GM10248 (cell line): ENCODE measurements at regions not wholly inside any gene's neighbourhood (a gene's known extent, or its start where the extent isn't known, plus 50 kb on each side); places are given as distances from the start of the nearest gene placed in this dataset.

Experiments
- CTCF ChIA-PET: fragments of 300-600 bp; sonication (Branson Sonifier 250); formaldehyde crosslinking; extraction: SDS; loops from one replicate; lab custom pipeline; 2021; ENCODE audit warnings: antibody characterized with exemption; lab: Yijun Ruan, JAX
- POLR2A ChIA-PET: fragments of 350-650 bp; sonication (Branson Sonifier 250); formaldehyde crosslinking; extraction: SDS; loops from one replicate; lab custom pipeline; 2020; ENCODE audit warnings: antibody characterized with exemption; lab: Yijun Ruan, JAX
- DNase-seq: peaks from one replicate; pipeline ENCODE4 v3.0.0; 2012; ENCODE audit errors: extremely low spot score
- TF ChIP-seq, protein P1 (sequence below): IDR thresholded peaks from 2 replicates; pipeline ENCODE4 v1.5.1; 2012; ENCODE audit warnings: mild to moderate bottlenecking, low read depth; ENCODE audit errors: extremely low read depth, missing control alignments, control extremely low read depth

DNA sequence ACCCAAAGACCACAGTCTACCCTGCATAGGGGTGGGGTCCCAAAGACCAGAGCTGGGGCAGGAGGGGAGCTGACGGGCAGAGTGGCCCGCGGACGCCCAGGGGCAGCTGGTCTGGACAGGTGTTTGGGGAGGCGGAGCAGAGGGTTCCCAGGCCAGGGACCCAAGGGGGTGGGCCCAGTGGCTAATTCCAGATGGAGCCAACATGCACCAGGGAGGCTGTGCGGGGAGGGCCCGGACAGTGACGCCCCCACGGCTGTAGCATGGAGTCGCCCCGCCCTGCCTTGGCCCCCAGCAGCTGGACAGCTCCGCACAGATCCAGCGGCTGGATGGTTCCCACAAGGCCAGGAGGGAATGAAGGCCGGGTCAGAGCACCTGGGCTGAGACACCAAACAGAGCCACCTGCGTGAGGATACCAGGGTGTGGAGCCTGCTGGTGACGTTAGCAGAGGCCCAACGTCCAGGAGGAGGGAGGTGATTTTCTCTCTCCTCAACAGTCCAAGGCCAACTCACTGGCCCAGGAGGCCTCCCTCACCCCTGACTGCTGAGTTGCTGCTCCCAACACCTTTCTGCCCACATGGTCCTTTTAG is 55.3 kb upstream of the EGFL7 start:
- ChIA-PET CTCF (interaction anchor here (1.0 to 1.5 kb wide), 5 partner anchors 20 to 122 kb away, joined by 3 read pairs; no protein-coding TSS in a partner anchor), POLR2A (no interaction called here)

DNA sequence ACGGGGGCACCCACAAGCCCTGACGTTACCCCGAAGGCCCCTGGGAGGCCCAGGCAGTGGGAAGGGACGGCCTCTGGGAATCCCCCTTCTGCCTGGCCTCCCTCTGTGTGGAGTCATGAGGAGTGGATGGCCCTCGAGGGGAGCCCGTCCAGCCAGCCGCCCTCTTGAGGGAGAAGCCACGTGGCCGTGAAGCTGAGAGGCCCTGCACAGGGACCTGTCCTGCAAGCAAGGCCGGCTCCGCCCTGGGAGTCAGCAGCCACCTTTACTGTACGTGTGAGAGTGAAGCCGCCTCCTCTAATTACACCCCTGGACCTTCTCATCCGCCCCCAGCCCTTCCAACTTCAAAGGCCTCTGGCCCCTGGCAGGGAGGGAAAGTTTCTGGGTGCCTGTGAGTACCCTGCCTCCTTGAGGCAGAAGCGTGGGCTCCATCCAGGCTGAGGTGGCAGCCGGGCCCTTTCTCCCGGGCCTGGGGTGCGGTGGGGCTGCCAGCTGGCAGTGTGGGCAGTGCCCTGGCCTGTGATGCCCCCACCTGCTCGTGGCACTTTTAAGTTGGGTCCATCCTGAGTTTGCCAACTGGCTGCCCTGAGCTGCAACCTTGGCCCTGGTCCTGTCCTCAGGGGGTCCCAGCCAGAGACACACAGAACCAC is 55.9 kb upstream of the EGFL7 start:
- CTCF ChIA-PET: interaction anchor here (1.0 to 2.8 kb wide), 6 partner anchors 21 to 121 kb away, joined by 3 to 8 read pairs (median 3); no protein-coding TSS in a partner anchor
- TF ChIP-seq, protein P1, sequence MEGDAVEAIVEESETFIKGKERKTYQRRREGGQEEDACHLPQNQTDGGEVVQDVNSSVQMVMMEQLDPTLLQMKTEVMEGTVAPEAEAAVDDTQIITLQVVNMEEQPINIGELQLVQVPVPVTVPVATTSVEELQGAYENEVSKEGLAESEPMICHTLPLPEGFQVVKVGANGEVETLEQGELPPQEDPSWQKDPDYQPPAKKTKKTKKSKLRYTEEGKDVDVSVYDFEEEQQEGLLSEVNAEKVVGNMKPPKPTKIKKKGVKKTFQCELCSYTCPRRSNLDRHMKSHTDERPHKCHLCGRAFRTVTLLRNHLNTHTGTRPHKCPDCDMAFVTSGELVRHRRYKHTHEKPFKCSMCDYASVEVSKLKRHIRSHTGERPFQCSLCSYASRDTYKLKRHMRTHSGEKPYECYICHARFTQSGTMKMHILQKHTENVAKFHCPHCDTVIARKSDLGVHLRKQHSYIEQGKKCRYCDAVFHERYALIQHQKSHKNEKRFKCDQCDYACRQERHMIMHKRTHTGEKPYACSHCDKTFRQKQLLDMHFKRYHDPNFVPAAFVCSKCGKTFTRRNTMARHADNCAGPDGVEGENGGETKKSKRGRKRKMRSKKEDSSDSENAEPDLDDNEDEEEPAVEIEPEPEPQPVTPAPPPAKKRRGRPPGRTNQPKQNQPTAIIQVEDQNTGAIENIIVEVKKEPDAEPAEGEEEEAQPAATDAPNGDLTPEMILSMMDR: no peak
- POLR2A ChIA-PET: no interaction called here
- no peak for DNase-seq

More for the DNA sequence above, 55.3 kb upstream of the EGFL7 start:
- TF ChIP-seq, protein P1: no peak
- no peak for DNase-seq

DNA sequence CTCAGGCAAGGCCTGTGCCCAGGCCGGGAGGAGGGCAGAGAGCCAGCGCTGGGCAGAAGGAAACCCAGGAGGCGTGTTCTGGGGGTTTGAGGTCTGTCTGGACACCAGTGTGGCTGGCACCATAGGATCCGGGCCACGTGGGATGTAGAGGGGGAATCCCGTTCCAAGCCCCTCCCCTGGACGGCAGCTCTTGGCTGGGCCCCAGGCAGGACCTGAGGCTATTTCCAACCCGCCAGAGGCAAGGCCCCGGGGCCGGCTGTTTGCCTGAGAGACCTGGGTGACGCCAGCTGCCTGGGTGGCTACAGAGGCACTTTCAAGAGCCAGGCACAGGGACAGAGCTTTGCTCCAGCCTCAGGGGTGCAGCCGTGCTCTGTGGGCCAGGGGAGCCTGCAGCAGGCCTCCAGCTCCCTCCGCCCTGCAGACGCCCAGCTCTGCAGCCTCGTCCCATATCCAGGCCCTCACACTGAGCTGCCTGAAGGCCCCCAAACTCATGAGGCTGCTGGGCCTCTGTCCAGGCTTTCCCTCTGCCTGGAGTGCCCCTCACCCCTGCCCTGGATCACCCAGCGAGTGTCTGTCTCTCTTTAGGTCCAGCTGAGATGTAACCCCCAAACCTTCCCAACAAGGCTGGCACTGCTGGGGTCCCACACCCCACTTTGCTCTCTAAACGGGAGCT is 56.6 kb upstream of the EGFL7 start:
- no peak for DNase-seq
- TF ChIP-seq, protein P1: no peak
- POLR2A ChIA-PET: no interaction called here
- CTCF ChIA-PET: interaction anchor here (1.0 to 2.8 kb wide), 7 partner anchors 18 to 121 kb away, joined by 3 to 8 read pairs (median 3); no protein-coding TSS in a partner anchor

DNA sequence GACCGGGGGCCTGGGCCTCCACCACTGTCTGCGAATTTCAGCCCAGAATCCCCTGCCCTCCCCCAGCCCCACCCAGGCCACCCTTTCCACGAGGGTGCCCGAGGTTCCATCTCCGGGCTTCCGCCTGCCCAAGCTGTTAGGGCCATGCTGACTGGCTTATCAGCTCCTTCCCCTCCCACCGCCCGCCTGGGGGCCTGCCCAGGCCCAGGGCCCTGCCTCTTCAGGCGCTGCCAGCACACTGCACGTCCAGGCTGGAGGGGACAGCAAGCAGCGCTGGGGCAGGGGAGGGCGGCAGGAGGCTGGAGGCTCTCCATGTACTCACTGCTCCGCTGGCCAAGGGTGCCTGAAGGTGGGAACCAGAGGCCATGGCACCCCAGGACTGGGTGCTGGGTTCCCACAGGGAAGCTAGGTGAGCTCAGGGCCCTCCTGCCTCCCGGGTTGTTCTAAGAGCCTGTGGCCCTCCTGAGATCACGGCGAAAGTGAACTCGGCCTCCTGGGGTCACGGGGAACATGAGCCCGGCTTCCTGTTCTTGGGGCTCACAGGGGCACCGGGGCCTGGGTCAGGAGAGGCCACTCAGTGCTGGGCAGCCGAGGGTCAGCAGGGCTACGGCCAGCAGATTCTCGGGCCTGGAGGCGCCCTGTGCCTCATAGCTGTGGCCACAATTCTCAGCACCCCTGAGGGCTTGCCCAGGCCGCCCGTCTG is 57.7 kb upstream of the EGFL7 start:
- no peak for DNase-seq
- CTCF ChIA-PET: interaction anchor here (1.0 to 2.8 kb wide), 4 partner anchors 13 to 27 kb away, joined by 3 to 8 read pairs (median 4); no protein-coding TSS in a partner anchor
- TF ChIP-seq, protein P1: no peak
- POLR2A ChIA-PET: interaction anchor here (0.6 kb wide), 1 partner anchor 19 kb away, joined by 3 read pairs; no protein-coding TSS in a partner anchor

DNA sequence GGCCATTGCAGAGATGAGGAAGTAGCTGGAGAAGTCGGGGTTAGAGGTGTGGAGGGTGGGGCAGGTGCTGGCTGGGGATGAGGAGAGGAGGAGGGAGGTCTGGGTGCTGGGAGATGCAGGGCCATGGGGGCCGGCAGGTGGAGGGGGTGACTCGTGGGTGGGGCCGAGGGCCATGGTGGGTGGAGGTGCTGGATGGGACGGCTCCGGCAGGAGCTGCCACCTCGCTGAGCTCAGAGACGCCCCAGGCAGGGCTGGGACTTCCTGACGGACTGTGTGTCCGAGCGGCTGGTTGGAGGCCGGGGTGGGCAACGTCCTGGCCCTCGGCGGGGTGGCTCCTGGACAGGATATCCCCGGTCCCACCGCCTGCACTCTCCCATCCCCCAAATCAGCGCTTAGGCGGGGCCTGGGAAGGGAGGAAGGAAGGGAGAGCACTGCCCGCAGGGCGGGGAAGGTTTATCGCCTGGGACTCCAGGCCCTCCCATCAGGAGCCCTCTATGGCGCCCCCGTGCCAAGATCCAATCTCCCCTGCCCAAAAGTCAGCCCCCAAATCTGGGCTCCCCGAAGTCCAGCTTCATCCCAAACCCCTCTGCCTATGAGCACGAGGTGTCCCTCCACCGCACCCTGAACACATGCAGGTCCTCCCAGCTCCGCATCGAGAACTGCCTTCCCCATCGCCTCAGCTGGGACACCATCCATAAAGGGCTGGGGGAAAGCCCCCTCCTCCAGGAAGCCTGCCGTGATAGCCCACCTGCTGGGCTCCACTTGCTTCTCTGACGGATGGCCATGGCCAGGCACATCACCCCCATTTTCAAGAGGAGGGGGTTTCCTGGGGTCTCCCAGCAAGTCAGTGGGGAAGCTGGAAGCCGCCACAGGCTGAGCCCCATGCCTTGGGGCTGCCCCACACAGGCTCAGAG is 58.3 kb upstream of the NOTCH1 start:
- DNase-seq: no peak
- ChIA-PET POLR2A (interaction anchor here (0.6 kb wide), 1 partner anchor 20 kb away, joined by 3 read pairs; no protein-coding TSS in a partner anchor), CTCF (interaction anchor here (1.3 to 2.8 kb wide), 2 partner anchors 14 to 26 kb away, joined by 5 to 8 read pairs; no protein-coding TSS in a partner anchor)
- TF ChIP-seq, protein P1: no peak
